GM19193 (cell line): ENCODE measurements at regions not wholly inside any gene's neighbourhood (a gene's known extent, or its start where the extent isn't known, plus 50 kb on each side); places are given as distances from the start of the nearest gene placed in this dataset.

Experiments used
- POLR2A ChIP-seq: IDR thresholded peaks from 4 replicates; pipeline ENCODE4 v1.6.1; 2011; ENCODE audit not compliant: insufficient read depth, insufficient read length; ENCODE audit errors: extremely low read depth

DNA sequence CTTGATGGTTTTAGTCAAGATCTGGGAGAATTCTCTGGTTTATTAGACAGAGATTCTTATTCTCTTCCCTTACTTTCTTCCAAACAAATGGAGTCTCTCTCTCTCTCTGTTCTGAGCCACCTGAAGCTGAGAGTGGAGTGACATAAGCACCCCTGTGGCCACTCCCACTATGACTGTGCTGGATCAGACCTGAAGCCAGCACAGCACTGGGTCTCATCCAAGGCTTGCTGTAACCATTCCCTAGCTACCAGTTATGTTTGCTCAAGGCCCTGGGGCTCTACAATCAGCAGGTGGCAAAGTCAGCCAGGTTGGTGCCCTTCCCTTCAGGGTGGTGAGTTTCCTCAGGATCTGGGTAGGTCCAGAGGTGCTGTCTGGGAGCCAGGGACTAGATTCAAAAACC is 568.5 kb downstream of the AACS start:
- TF ChIP-seq POLR2A: no peak

DNA sequence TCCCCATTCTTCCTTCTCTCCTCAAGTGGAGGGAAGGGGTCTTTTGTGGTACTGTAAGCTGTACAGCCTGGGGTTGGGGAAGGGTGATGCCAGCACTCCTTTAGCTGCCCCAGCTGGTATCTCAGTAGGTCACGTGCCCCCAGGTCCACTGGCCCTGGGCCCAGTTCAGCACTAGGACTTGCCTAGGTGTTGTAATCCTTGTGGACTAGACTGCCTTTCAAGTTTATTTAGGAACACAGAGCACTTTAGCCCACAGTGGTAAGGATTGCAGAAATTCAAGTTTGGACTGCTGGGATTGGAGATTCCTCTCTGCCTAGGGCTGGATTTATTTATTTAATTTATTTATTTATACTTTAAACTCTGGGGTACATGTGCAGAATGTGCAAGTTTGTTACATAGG is 569.6 kb downstream of the AACS start:
- no peak for TF ChIP-seq POLR2A

DNA sequence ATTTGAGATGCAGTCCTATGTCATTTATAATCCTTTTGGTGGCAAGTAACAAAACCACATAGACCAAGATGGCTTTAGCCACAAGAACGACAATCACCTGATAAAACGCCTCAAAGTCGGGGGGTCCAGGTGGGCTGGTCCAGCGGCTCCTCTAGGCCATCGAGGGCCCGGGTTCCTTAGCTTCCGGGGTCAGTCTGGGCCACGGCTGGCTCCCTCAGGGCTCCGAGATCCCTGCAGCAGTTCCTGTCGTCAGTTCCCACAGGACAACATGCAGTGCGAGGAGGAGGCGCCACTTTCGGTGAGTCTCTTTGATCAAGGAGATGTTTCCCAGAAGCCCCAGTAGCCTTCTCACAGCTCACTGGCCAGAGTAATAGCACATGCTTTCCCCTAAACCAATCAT is 574.6 kb downstream of the AACS start:
- TF ChIP-seq POLR2A: no peak

DNA sequence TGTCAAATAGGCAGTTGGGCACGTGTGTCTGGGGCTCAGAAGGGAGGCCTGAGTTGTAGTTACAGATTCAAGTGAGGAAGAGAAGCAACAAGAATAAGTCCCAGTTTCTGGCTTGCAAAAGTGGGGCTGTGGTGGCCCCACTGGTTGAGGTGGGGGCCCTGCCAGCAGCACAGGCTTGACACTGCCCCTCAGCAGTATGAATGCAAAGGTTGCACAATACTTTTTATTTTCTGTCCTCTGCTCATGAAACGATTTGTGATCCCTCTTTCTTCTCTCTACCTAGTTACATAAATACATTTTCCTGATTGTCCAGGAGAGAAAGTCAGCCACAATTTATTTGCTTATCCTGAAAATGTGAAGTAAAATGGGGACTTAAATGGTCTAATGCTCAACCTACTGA is 577.8 kb downstream of the AACS start:
- TF ChIP-seq POLR2A: no peak

DNA sequence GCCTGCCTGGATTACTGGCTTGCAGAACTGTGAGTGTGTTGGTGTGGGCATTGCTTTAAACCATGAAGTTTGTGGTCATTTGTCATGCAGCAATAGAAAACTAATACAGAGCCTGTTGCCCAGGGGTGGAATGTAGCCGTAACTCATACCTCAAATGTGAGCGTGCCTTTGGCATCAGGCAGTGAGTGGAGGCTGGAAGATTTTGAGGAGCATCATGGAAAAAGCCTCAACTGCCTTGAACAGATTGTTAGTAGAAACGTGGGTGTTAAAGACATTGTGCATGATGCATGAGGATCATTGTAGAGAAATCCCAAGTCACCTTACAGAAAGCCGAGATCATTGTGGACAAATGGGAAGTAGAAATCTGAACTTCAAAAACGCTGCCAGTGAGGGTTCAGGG is 580.5 kb downstream of the AACS start:
- TF ChIP-seq POLR2A: no peak

DNA sequence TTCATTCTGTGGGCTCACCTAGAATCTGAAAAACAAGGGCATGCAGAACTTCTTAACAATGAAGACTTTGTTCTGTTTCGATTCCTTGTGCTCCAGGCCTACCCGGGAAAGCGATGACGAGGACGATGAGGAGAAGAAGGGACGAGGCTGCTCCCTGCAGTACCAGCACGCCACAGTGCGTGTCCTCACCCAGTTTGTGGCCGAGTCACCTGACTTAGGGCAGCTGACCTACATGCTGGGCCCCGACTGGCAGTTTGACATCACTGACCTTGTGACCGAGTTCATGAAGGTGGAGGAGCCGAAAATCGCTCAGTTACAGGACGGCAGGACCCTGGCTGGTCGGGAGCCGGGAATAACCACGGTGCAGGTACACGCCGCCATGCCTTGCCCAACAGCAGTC is 585.4 kb downstream of the AACS start:
- TF ChIP-seq POLR2A: no peak

DNA sequence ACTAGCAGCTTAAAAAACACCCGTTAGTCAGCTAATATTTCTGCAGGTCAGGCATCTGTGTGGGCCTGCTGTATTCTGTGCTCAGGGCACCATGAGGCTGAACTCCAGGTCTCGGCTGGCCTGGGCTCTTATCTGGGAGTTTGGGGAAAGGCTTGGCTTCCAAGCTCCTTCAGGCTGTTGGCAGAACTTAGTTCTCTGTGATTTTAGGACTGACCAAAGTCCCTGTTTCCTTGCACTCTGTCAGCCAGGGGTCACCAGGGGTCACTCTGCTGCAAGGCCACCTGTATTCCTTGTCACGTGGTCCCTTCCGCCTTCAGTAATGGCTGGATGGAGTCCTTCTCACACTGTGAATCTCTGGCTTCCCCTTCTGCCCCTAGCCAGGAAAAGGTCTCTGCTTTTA is 586.4 kb downstream of the AACS start:
- TF ChIP-seq POLR2A: no peak

DNA sequence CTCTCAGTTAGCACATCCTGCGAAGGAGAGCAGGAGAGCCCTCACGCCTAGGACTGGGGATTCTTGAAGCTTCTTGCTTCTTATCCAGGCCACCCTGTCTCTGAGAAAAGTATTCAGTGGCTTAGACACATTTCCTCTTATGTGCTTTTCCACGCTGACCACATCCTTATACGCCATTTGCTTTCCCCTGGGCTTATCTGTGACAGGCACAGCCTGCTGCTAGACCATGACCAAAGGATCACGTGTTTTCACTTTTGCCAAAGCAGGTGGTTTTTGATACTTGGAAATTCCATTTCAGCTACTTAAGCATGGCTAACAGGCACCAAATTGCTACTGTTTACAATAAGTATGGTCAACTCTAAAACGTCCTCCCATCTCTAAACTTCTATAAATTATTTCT is 587.4 kb downstream of the AACS start:
- TF ChIP-seq POLR2A: no peak

DNA sequence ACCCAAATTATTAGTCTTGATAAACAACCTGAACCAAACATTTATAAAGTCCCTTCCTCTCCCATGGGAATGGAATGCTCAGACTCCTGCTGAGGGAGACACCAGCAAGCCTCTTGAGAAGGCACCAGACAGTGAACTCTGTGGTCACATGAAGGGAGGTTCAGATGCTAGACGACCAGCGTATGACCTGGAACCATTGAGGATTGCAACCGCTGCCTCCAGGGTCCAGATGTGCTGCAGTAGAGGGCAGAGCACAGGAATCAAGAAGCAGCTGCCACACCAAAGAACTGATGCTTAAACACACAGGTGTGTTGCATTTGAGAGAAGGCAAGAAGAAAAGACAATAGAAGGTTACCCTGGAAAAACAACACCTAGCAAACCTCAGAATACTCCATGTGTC is 592.4 kb downstream of the AACS start:
- TF ChIP-seq POLR2A: no peak

DNA sequence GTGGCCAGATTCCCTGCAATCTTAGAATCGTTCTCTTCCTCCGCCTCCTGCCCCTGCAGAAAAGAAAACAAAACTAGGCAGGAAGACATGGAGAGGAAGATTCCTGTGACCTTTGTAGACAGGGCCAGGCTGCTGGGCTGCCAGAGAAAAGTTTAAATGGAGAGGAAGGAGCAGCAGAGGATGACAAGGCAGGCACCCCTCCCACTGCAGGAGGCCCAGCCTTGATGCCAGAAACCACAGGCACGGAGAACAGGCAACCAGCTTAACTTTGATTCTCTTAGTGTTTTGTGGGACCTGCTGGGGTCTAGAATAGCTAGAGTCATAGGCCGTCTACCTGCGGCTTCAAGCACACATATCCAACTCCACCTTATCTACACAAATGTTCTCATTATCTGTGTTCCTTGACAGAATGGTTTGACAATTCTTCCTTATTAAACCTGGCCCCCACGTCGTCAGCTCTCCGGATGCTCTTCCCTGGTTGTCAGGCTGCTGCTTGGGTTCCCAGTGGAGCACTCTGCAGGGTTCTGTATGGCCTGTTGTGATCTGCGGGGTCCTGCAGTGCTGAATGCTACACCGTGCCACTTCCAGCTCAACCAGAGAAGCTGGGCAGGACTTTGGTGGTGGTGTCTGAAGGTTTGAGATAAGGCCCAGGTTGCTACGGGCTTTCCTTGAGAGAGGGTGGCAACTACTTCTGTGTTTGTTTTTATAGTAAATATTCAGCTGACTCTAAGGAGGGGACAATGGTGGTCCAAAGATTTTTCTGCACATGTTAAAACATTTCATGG is 609.5 kb downstream of the AACS start:
- TF ChIP-seq POLR2A: no peak

DNA sequence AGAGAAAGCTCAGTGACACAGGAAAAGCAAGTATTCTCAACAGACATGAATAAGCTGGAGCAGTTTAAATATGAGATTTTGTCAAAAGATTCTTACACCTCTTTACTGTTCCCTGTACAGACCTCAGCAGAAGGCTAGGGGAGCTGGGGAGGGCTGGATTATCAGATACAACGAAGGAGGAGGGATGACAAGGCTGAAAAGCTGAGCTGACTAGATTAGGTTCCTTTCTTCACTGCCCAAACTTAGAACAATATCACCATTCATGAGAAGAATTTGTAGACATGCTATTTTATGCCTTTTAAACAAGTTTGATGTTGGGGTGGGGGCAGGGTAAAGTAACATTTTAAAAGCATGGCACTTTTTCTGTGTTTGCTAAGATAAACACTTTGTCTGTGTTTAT is 611.1 kb downstream of the AACS start:
- no peak for TF ChIP-seq POLR2A

DNA sequence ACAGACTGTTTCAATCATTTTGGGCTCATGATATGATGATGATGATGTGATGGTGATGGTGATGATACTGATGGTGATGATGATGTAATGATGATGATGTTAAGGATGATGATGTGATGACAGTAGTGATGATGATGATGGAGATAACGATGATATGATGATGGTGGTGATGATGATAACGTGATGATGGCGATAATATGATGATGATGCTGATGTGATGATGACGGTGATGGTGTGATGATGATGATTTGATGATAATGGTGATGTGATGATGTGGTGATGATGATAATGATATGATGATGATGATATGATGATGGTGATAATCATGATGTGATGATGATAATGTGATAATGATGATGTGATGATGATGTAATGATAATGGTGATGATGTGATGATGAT is 612.6 kb downstream of the AACS start:
- no peak for TF ChIP-seq POLR2A

DNA sequence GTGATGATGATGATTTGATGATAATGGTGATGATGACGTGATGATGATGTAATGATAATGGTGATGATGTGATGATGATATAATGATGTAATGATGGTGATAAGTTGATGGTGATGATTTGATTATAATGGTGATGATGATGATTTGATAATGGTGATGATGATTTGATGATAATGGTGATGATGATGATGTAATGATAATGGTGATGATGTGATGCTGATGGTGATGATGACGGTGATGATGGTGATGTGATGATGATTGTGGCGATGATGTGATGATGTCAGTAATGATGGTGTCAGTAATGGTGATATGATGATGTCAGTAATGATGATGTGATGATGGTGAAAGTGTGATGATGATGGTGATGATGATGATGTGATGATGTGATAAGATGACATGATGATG is 613.4 kb downstream of the AACS start:
- TF ChIP-seq POLR2A: no peak

DNA sequence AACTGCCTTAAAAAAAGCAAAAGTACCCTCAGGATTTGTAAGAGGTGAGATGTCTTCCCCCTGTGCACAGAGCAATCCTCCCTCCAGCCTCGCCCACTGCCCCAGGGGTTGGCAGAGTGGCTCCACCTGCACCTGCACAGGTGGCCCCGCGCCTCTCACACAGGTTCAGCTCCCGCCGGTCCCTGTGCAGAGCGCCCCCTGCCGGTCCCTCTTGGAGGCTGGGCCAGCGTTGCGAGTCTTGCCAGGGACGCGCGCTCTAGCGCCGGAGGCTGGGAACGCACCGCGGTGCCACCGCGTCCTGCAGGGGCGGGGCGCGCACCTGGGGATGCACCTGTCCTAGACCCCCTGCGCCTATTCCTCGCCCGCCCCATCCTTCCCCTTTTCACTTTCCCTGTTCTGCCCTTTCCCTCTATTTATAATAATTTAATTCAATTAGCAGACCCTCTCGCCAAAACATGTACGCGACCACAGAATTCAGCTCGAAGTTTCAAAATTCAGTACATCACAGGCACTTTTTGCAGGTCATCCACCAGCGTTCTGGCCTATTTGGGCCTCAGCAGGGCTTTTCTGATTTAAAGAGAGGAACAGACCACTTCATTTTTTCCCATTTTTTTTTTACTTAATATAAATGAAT is 618.6 kb downstream of the AACS start:
- no peak for TF ChIP-seq POLR2A

DNA sequence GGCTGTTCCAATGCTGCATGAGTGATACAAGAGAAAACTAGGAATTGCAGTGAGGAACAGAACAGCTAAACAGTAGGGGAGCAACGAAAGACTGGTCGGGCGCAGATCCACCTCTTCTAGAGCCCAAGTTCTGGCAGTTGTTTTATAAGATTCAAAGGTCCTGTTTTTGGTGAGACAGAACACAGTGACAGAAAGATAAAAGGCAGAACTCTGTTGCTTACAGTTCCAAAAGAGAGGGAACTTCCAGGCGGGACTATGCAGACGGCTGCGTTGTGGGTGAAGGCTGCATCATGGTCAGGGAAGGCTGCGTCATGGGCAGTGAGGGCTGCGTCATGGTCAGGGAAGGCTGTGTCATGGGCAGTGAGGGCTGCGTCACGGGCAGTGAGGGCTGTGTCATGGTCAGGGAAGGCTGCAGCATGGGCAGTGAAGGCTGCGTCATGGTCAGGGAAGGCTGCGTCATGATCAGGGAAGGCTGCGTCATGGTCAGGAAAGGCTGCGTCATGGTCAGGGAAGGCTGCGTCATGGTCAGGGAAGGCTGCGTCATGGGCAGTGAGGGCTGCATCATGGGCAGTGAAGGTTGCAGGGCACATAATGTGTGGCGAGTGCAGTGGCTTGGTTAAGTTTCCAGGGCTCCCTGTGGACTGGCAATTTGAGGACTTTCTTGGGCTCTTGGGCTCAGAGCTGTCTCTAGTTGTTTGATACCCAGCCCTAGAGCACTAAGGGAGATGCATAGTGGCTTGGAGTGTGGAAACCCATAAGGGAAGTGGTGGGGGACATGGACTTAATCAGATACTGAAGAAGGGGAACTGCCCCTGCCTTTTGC is 619.9 kb downstream of the AACS start:
- TF ChIP-seq POLR2A: no peak

DNA sequence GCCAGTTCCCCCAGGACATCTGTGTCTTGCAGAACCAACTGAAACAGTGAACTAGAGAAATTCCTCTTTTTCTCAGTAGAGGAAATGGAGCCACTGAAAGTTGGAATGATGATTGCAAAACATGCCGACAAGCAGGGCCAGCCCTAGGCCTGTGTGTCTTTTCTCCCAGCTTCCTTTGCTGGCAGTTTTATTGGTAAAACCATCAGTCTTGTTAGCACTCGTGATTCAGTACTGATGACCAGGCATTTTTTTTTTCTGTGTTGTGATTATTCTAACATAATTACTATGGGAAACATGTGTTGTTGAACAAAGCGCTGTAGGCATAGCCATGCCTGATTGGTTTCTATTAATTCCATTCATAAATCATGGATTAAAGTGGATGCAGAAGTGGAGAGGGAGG is 620.7 kb downstream of the AACS start:
- TF ChIP-seq POLR2A: no peak
